Gastroesophageal sphincter (tissue), 4 donors: ENCODE measurements at regions not wholly inside any gene's neighbourhood (a gene's known extent, or its start where the extent isn't known, plus 50 kb on each side); places are given as distances from the start of the nearest gene placed in this dataset.

ENCODE experiments used
- ATAC-seq: fragments of 150-250 bp; one replicate; pipeline ENCODE4 v1.9.1; 2016; ENCODE audit warnings: mild to moderate bottlenecking, moderate library complexity
- H3K27ac ChIP-seq, 4 donors: fragments of 200-600 bp; sonication (generic) in 3 of 4; 1 replicate in 3 of 4; 2 replicates in 1 of 4; pipeline ENCODE4 v1.5.1; 2016 to 2019
- H3K27me3 ChIP-seq: fragments of 200-600 bp; sonication (generic); one replicate; pipeline ENCODE4 v1.5.1; 2019
- H3K36me3 ChIP-seq, 2 donors: fragments of 200-600 bp; sonication (generic); one replicate each; pipeline ENCODE4 v1.5.1; 2019; ENCODE audit warnings: control low read depth in 1 of 2
- H3K4me1 ChIP-seq, 3 donors: fragments of 200-600 bp; sonication (generic); 1 replicate in 2 of 3; 2 replicates in 1 of 3; pipeline ENCODE4 v1.5.1; 2016 to 2019; ENCODE audit warnings: control low read depth in 2 of 3
- H3K4me3 ChIP-seq, 2 donors: fragments of 200-600 bp; sonication (generic); one replicate each; pipeline ENCODE4 v1.5.1; 2019; ENCODE audit warnings: mild to moderate bottlenecking in 1 of 2, moderate library complexity in 1 of 2
- H3K9me3 ChIP-seq, 3 donors: fragments of 200-600 bp; sonication (generic); one replicate each; pipeline ENCODE4 v1.5.1; 2017 to 2019; ENCODE audit warnings: control low read depth in 2 of 3
- CTCF ChIP-seq, 4 experiments: fragments of 200-600 bp in 2 of 4; fragments of 450-650 bp in 2 of 4; sonication (generic) in 1 of 4; IDR thresholded peaks; one replicate each; pipeline ENCODE4 v1.5.1; 2017 to 2019; ENCODE audit warnings: antibody characterized with exemption in 4 of 4, mild to moderate bottlenecking in 2 of 4, moderate library complexity in 2 of 4
- EP300 ChIP-seq: sonication (generic); formaldehyde crosslinking; IDR thresholded peaks from one replicate; pipeline ENCODE4 v1.6.1; 2017; ENCODE audit warnings: antibody characterized with exemption, mild to moderate bottlenecking
- POLR2A ChIP-seq, 2 donors: fragments of 450-650 bp; IDR thresholded peaks; one replicate each; pipeline ENCODE4 v1.6.1; 2017; ENCODE audit warnings: antibody characterized with exemption in 2 of 2, mild to moderate bottlenecking in 2 of 2, moderate library complexity in 1 of 2
- POLR2AphosphoS5 ChIP-seq: sonication (generic); formaldehyde crosslinking; IDR thresholded peaks from one replicate; pipeline ENCODE4 v1.6.1; 2017; ENCODE audit warnings: antibody characterized with exemption
- WGBS, 2 donors: methylation state at CpG; one replicate each; pipeline ENCODE4 v1.1.5; 2018; ENCODE audit warnings: low coverage in 1 of 2; 5-methylcytosine and 5-hydroxymethylcytosine counted together

- Histone ChIP-seq H3K4me3 (no peak overlapping the region), H3K27ac (no peak overlapping the region), H3K4me1 (no peaks in the 10 kb centered on the region), H3K9me3 (no peaks in the 10 kb centered on the region), H3K36me3 (no peaks in the 10 kb centered on the region), H3K27me3 (no peaks in the 10 kb centered on the region)
- TF ChIP-seq CTCF (IDR thresholded peaks at IDR 0.05): no peak
- TF ChIP-seq POLR2A (IDR thresholded peaks at IDR 0.05): no peak
- no peak for TF ChIP-seq POLR2AphosphoS5
- ATAC-seq: no peak
Measured at GRCh38 chr6:90689172-90689571, 102.3 kb upstream of the MAP3K7 start.

GRCh38 chr6:90687775-90688380 lies 101.0 kb upstream of the MAP3K7 start:
- H3K27ac ChIP-seq: no peak overlapping the region
- no peaks in the 10 kb centered on the region for H3K9me3 ChIP-seq
- TF ChIP-seq CTCF (IDR thresholded peaks at IDR 0.05) (no peak), POLR2A (IDR thresholded peaks at IDR 0.05) (no peak), EP300 (no peak), POLR2AphosphoS5 (no peak)
- ATAC-seq: no peak
- WGBS, 2 donors: 67 to 93% methylated on average over 3 of the region's 3 CpGs
- H3K36me3 ChIP-seq: no peaks in the 10 kb centered on the region
- H3K27me3 ChIP-seq: no peaks in the 10 kb centered on the region
- H3K4me3 ChIP-seq: no peak overlapping the region
- no peaks in the 10 kb centered on the region for H3K4me1 ChIP-seq

- Histone ChIP-seq H3K4me3 (no peak overlapping the region), H3K36me3 (no peaks in the 10 kb centered on the region), H3K9me3 (no peaks in the 10 kb centered on the region), H3K4me1 (no peaks in the 10 kb centered on the region), H3K27ac (no peak overlapping the region), H3K27me3 (no peaks in the 10 kb centered on the region)
- ATAC-seq: no peak
- no peak for TF ChIP-seq CTCF (IDR thresholded peaks at IDR 0.05)
- no peak for TF ChIP-seq POLR2A (IDR thresholded peaks at IDR 0.05)
- TF ChIP-seq POLR2AphosphoS5: no peak
- no peak for TF ChIP-seq EP300
- 78 to 100% methylated on average over 1 to 2 of the region's 2 CpGs for WGBS, 2 donors
Measured at GRCh38 chr6:90681863-90682262, 95.0 kb upstream of the MAP3K7 start.

- H3K9me3 ChIP-seq: no peaks in the 10 kb centered on the region
- no peaks in the 10 kb centered on the region for H3K27me3 ChIP-seq
- no peak overlapping the region for H3K27ac ChIP-seq
- ATAC-seq: no peak
- no peak overlapping the region for H3K4me3 ChIP-seq
- H3K36me3 ChIP-seq: no peaks in the 10 kb centered on the region
- TF ChIP-seq POLR2AphosphoS5 (no peak), EP300 (no peak), POLR2A (IDR thresholded peaks at IDR 0.05) (no peak), CTCF (IDR thresholded peaks at IDR 0.05) (no peak)
- no peaks in the 10 kb centered on the region for H3K4me1 ChIP-seq
- 53 to 62% methylated on average over 4 to 8 of the region's 10 CpGs for whole genome bisulfite sequencing, 2 donors
Measured at GRCh38 chr6:90678049-90678779, 91.3 kb upstream of the MAP3K7 start.

GRCh38 chr6:90677440-90677839 lies 90.6 kb upstream of the MAP3K7 start:
- H3K27ac ChIP-seq: no peak overlapping the region
- H3K9me3 ChIP-seq: no peaks in the 10 kb centered on the region
- H3K27me3 ChIP-seq: no peaks in the 10 kb centered on the region
- no peaks in the 10 kb centered on the region for H3K4me1 ChIP-seq
- no peaks in the 10 kb centered on the region for H3K36me3 ChIP-seq
- WGBS, 2 donors: 56 to 66% methylated on average over 4 of the region's 4 CpGs
- ATAC-seq: no peak
- H3K4me3 ChIP-seq: no peak overlapping the region
- TF ChIP-seq POLR2A (IDR thresholded peaks at IDR 0.05) (no peak), CTCF (IDR thresholded peaks at IDR 0.05) (no peak), EP300 (no peak)
